HL-60 (cell line): ENCODE measurements at regions not wholly inside any gene's neighbourhood (a gene's known extent, or its start where the extent isn't known, plus 50 kb on each side); places are given as distances from the start of the nearest gene placed in this dataset.

ENCODE experiments used
- DNase-seq, 2 experiments: peaks; one replicate each; pipeline ENCODE4 v3.0.0-alpha.2; 2010 to 2020; ENCODE audit warnings: low read depth in 1 of 2, low spot score in 1 of 2
- H3K27ac ChIP-seq: fragments of 250-450 bp; sonication (Bioruptor Pico); replicated peaks from 2 replicates; pipeline ENCODE4 v1.5.1; 2020; ENCODE audit warnings: mild to moderate bottlenecking, moderate library complexity
- H3K27me3 ChIP-seq: fragments of 250-450 bp; sonication (Bioruptor Pico); 2 replicates; pipeline ENCODE4 v1.5.1; 2021; ENCODE audit warnings: mild to moderate bottlenecking, moderate library complexity; ENCODE audit not compliant: insufficient read depth, poor library complexity, severe bottlenecking
- H3K4me3 ChIP-seq: replicated peaks from 2 replicates; pipeline ENCODE4 v1.5.1; 2011; ENCODE audit warnings: mild to moderate bottlenecking, control low read depth, low read length; ENCODE audit not compliant: insufficient read depth
- CTCF ChIP-seq: IDR thresholded peaks from one replicate; pipeline ENCODE4 v1.5.1; 2011; ENCODE audit warnings: low read length, control low read depth, inconsistent platforms; ENCODE audit not compliant: insufficient read depth
- GABPA ChIP-seq: IDR thresholded peaks from 2 replicates; pipeline ENCODE4 v1.6.1; 2012; ENCODE audit warnings: low read depth
- POLR2AphosphoS5 ChIP-seq: IDR thresholded peaks from 2 replicates; pipeline ENCODE4 v1.6.1; 2012; ENCODE audit warnings: low read depth
- REST ChIP-seq: IDR thresholded peaks from 2 replicates; pipeline ENCODE4 v1.6.1; 2012; ENCODE audit warnings: low read depth; ENCODE audit not compliant: insufficient replicate concordance
- SPI1 ChIP-seq: IDR thresholded peaks from 2 replicates; pipeline ENCODE4 v1.6.1; 2012; ENCODE audit warnings: low read depth, mild to moderate bottlenecking, borderline replicate concordance

- Histone ChIP-seq H3K27me3 (no peaks in the 10 kb centered on the region), H3K4me3 (no peak overlapping the region), H3K27ac (no peak overlapping the region)
- TF ChIP-seq SPI1 = no peak
- TF ChIP-seq CTCF = no peak
- no peak for TF ChIP-seq POLR2AphosphoS5
- no peak for TF ChIP-seq REST
- TF ChIP-seq GABPA = no peak
- DNase-seq = no peak
These were observed 1221.2 kb downstream of the CDH8 start for GRCh38 chr16:60815033-60815432.

GRCh38 chr16:60811657-60812056 is 1224.6 kb downstream of the CDH8 start:
- DNase-seq = no peak
- TF ChIP-seq POLR2AphosphoS5 = no peak
- TF ChIP-seq SPI1 = no peak
- no peak for TF ChIP-seq REST
- no peak for TF ChIP-seq GABPA
- TF ChIP-seq CTCF = no peak
- Histone ChIP-seq H3K4me3 (no peak overlapping the region), H3K27ac (no peak overlapping the region), H3K27me3 (no peaks in the 10 kb centered on the region)

GRCh38 chr16:60811051-60811608 is 1225.1 kb downstream of the CDH8 start:
- DNase-seq = no peak
- H3K27me3 ChIP-seq = no peaks in the 10 kb centered on the region
- no peak for TF ChIP-seq GABPA
- TF ChIP-seq SPI1 = no peak
- no peak for TF ChIP-seq CTCF
- TF ChIP-seq POLR2AphosphoS5 = no peak
- no peak for TF ChIP-seq REST
- no peak overlapping the region for H3K27ac ChIP-seq
- H3K4me3 ChIP-seq = no peak overlapping the region
